Kidney epithelial cell (primary cell): ENCODE measurements at regions not wholly inside any gene's neighbourhood (a gene's known extent, or its start where the extent isn't known, plus 50 kb on each side); places are given as distances from the start of the nearest gene placed in this dataset.

Experiments used
- DNase-seq: peaks from one replicate; pipeline ENCODE4 v3.0.0-alpha.2; 2010; ENCODE audit warnings: low read depth
- H3K27me3 ChIP-seq: 2 replicates; pipeline ENCODE4 v1.6.0; 2011; ENCODE audit warnings: low read length; ENCODE audit not compliant: control insufficient read depth, insufficient read depth
- H3K36me3 ChIP-seq: 2 replicates; pipeline ENCODE4 v1.5.1; 2011; ENCODE audit warnings: low read length; ENCODE audit not compliant: control insufficient read depth, insufficient read depth
- H3K4me3 ChIP-seq: 2 replicates; pipeline ENCODE4 v1.5.1; 2011; ENCODE audit warnings: low read depth, mild to moderate bottlenecking, control low read depth, low read length
- CTCF ChIP-seq: IDR thresholded peaks from 2 replicates; pipeline ENCODE4 v1.5.1; 2011; ENCODE audit warnings: mild to moderate bottlenecking, moderate library complexity, low read length, control low read depth, inconsistent platforms; ENCODE audit not compliant: insufficient read depth, poor library complexity, severe bottlenecking

- no peak overlapping the region for H3K4me3 ChIP-seq
- no peak for DNase-seq
- no peaks in the 10 kb centered on the region for H3K36me3 ChIP-seq
- TF ChIP-seq CTCF, result no peak
- no peaks in the 10 kb centered on the region for H3K27me3 ChIP-seq
Measured at GRCh38 chr6:47130086-47130485, 88.0 kb upstream of the ADGRF1 start.

GRCh38 chr6:47129129-47129528, 87.0 kb upstream of the ADGRF1 start:
- Histone ChIP-seq H3K27me3 (no peaks in the 10 kb centered on the region), H3K36me3 (no peaks in the 10 kb centered on the region)

GRCh38 chr6:47126647-47127391, 84.7 kb upstream of the ADGRF1 start:
- TF ChIP-seq CTCF, result no peak
- Histone ChIP-seq H3K36me3 (no peaks in the 10 kb centered on the region), H3K4me3 (no peak overlapping the region), H3K27me3 (no peaks in the 10 kb centered on the region)
- no peak for DNase-seq

More at GRCh38 chr6:47129129-47129528, 87.0 kb upstream of the ADGRF1 start:
- DNase-seq, result no peak
- H3K4me3 ChIP-seq, result no peak overlapping the region
- no peak for TF ChIP-seq CTCF

GRCh38 chr6:47118611-47119010, 76.5 kb upstream of the ADGRF1 start:
- TF ChIP-seq CTCF, result no peak
- H3K36me3 ChIP-seq, result no peaks in the 10 kb centered on the region
- DNase-seq, result no peak
- no peak overlapping the region for H3K4me3 ChIP-seq
- no peaks in the 10 kb centered on the region for H3K27me3 ChIP-seq

GRCh38 chr6:47117314-47117713, 75.2 kb upstream of the ADGRF1 start:
- Histone ChIP-seq H3K4me3 (no peak overlapping the region), H3K36me3 (no peaks in the 10 kb centered on the region), H3K27me3 (no peaks in the 10 kb centered on the region)
- no peak for TF ChIP-seq CTCF
- DNase-seq, result no peak

GRCh38 chr6:47116606-47117005, 74.5 kb upstream of the ADGRF1 start:
- H3K27me3 ChIP-seq, result no peaks in the 10 kb centered on the region
- no peak for DNase-seq
- no peaks in the 10 kb centered on the region for H3K36me3 ChIP-seq
- no peak overlapping the region for H3K4me3 ChIP-seq
- no peak for TF ChIP-seq CTCF
